ENCODE measurements at regions not wholly inside any gene's neighbourhood (a gene's known extent, or its start where the extent isn't known, plus 50 kb on each side); places are given as distances from the start of the nearest gene placed in this dataset.

GRCh38 chr11:38972220-38972619, 2374.2 kb upstream of the RAG2 start:
- TF ChIP-seq, protein P1, sequence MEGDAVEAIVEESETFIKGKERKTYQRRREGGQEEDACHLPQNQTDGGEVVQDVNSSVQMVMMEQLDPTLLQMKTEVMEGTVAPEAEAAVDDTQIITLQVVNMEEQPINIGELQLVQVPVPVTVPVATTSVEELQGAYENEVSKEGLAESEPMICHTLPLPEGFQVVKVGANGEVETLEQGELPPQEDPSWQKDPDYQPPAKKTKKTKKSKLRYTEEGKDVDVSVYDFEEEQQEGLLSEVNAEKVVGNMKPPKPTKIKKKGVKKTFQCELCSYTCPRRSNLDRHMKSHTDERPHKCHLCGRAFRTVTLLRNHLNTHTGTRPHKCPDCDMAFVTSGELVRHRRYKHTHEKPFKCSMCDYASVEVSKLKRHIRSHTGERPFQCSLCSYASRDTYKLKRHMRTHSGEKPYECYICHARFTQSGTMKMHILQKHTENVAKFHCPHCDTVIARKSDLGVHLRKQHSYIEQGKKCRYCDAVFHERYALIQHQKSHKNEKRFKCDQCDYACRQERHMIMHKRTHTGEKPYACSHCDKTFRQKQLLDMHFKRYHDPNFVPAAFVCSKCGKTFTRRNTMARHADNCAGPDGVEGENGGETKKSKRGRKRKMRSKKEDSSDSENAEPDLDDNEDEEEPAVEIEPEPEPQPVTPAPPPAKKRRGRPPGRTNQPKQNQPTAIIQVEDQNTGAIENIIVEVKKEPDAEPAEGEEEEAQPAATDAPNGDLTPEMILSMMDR (IDR thresholded peaks at IDR 0.05) = no peak
- no peak for TF ChIP-seq POLR2A (IDR thresholded peaks at IDR 0.05)
